Astrocyte (in vitro differentiated cells and primary cell): ENCODE measurements at regions not wholly inside any gene's neighbourhood (a gene's known extent, or its start where the extent isn't known, plus 50 kb on each side); places are given as distances from the start of the nearest gene placed in this dataset.

Source experiments
- DNase-seq: peaks from one replicate; pipeline ENCODE4 v3.0.0-alpha.2; 2010; ENCODE audit warnings: low read depth
- FAIRE-seq: peaks from 2 replicates; lab custom pipeline; 2011; peaks lifted over from hg19 to GRCh38; lab: Jason Lieb, UNC
- H2AFZ ChIP-seq: 2 replicates; pipeline ENCODE4 v1.6.0; 2012; ENCODE audit warnings: low read depth, low read length, inconsistent platforms
- H3K27ac ChIP-seq: 2 replicates; pipeline ENCODE4 v1.5.1; 2011; ENCODE audit warnings: low read depth, low read length, inconsistent platforms
- H3K27me3 ChIP-seq: 2 replicates; pipeline ENCODE4 v1.6.0; 2011; ENCODE audit warnings: low read length, inconsistent platforms; ENCODE audit not compliant: insufficient read depth
- H3K36me3 ChIP-seq: 2 replicates; pipeline ENCODE4 v1.5.1; 2011; ENCODE audit warnings: low read length, inconsistent platforms; ENCODE audit not compliant: insufficient read depth
- H3K4me1 ChIP-seq: 2 replicates; pipeline ENCODE4 v1.5.1; 2011; ENCODE audit warnings: low read length, inconsistent platforms; ENCODE audit not compliant: insufficient read depth
- H3K4me2 ChIP-seq: 2 replicates; pipeline ENCODE4 v1.6.0; 2012; ENCODE audit warnings: low read length, inconsistent platforms
- H3K4me3 ChIP-seq: 2 replicates; pipeline ENCODE4 v1.5.1; 2011; ENCODE audit warnings: low read depth, mild to moderate bottlenecking, low read length, inconsistent platforms; ENCODE audit not compliant: insufficient read depth
- H3K79me2 ChIP-seq: 2 replicates; pipeline ENCODE4 v1.6.0; 2012; ENCODE audit warnings: mild to moderate bottlenecking, low read length, inconsistent platforms; ENCODE audit not compliant: insufficient read depth
- H3K9ac ChIP-seq: 2 replicates; pipeline ENCODE4 v1.6.0; 2012; ENCODE audit warnings: mild to moderate bottlenecking, low read length, inconsistent platforms
- H3K9me3 ChIP-seq: 2 replicates; pipeline ENCODE4 v1.5.1; 2012; ENCODE audit warnings: low read depth, mild to moderate bottlenecking, low read length, inconsistent platforms; ENCODE audit not compliant: insufficient read depth
- H4K20me1 ChIP-seq: 2 replicates; pipeline ENCODE4 v1.6.0; 2012; ENCODE audit warnings: low read length, inconsistent platforms; ENCODE audit not compliant: insufficient read depth
- H3K27ac Mint-ChIP-seq: one replicate; pipeline ENCODE4 v1.8.0; 2021; ENCODE audit warnings: mild to moderate bottlenecking, mixed read lengths; ENCODE audit not compliant: unreplicated experiment
- H3K27me3 Mint-ChIP-seq: one replicate; pipeline ENCODE4 v1.8.0; 2021; ENCODE audit warnings: low read depth, mixed read lengths; ENCODE audit not compliant: unreplicated experiment
- H3K36me3 Mint-ChIP-seq: one replicate; pipeline ENCODE4 v1.8.0; 2021; ENCODE audit warnings: low read depth, mixed read lengths; ENCODE audit not compliant: unreplicated experiment
- H3K4me1 Mint-ChIP-seq: one replicate; pipeline ENCODE4 v1.8.0; 2021; ENCODE audit warnings: low read depth, mixed read lengths; ENCODE audit not compliant: unreplicated experiment
- H3K4me3 Mint-ChIP-seq: one replicate; pipeline ENCODE4 v1.8.0; 2021; ENCODE audit warnings: mild to moderate bottlenecking, moderate library complexity, mixed read lengths; ENCODE audit not compliant: unreplicated experiment
- H3K9me3 Mint-ChIP-seq: one replicate; pipeline ENCODE4 v1.8.0; 2021; ENCODE audit warnings: mild to moderate bottlenecking, mixed read lengths; ENCODE audit not compliant: unreplicated experiment
- CTCF ChIP-seq: IDR thresholded peaks from 2 replicates; pipeline ENCODE4 v1.5.1; 2011; ENCODE audit warnings: low read depth, mild to moderate bottlenecking, inconsistent platforms, low read length, moderate library complexity; ENCODE audit not compliant: insufficient read depth
- EZH2 ChIP-seq: IDR thresholded peaks from 2 replicates; pipeline ENCODE4 v1.6.1; 2012; ENCODE audit warnings: mild to moderate bottlenecking, low read length, inconsistent platforms; ENCODE audit not compliant: insufficient read depth

GRCh38 chr5:141742144-141742543, 60.1 kb upstream of the ARAP3 start:
- no peak overlapping the region for H3K27ac ChIP-seq
- H3K4me3 ChIP-seq, result no peak overlapping the region
- Mint-ChIP-seq H3K4me3 (no peak overlapping the region), H3K4me1 (peaks cover 3% of the 10 kb centered on the region), H3K9me3 (no peaks in the 10 kb centered on the region), H3K27ac (no peak overlapping the region), H3K36me3 (no peaks in the 10 kb centered on the region), H3K27me3 (peaks cover 64% of the 10 kb centered on the region)
- H3K79me2 ChIP-seq, result no peaks in the 10 kb centered on the region
- no peak overlapping the region for H3K9ac ChIP-seq
- no peak overlapping the region for H2AFZ ChIP-seq
- H3K36me3 ChIP-seq, result no peaks in the 10 kb centered on the region
- DNase-seq (no peak), FAIRE-seq (no peak)
- TF ChIP-seq CTCF (no peak), EZH2 (no peak)
- no peaks in the 10 kb centered on the region for H4K20me1 ChIP-seq
- H3K9me3 ChIP-seq, result no peaks in the 10 kb centered on the region
- peaks cover 11% of the 10 kb centered on the region for H3K27me3 ChIP-seq
- no peak overlapping the region for H3K4me2 ChIP-seq
- no peaks in the 10 kb centered on the region for H3K4me1 ChIP-seq

DNA sequence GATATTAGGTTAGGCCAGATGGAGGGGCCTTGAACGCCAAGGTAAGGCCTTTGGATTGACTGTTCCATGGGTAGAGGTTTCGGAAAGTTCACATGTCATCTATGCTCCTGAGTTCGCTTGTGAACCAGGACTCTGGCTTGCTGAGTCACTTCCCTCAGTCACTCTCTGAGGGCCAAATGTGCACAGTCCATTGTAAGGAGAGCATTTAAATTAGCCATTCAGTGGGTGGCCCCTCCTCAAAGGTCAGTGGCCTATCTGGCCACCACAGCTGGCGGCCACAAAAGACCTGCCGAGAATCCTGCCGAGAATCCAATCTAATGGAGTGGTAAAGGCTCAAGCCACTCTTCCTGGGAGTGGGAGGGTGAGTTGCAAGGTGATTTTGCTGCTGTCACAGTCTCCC, 58.9 kb upstream of the ARAP3 start:
- H3K27ac Mint-ChIP-seq, result no peak overlapping the region
- TF ChIP-seq EZH2 (no peak), CTCF (no peak)
- Histone ChIP-seq H3K4me2 (no peak overlapping the region), H3K79me2 (no peaks in the 10 kb centered on the region), H3K9me3 (no peaks in the 10 kb centered on the region), H3K27ac (no peak overlapping the region), H3K36me3 (no peaks in the 10 kb centered on the region), H3K4me3 (no peak overlapping the region), H3K9ac (no peak overlapping the region), H4K20me1 (no peaks in the 10 kb centered on the region), H3K4me1 (no peaks in the 10 kb centered on the region), H3K27me3 (peaks cover 16% of the 10 kb centered on the region), H2AFZ (no peak overlapping the region)
- H3K4me1 Mint-ChIP-seq, result peaks cover 3% of the 10 kb centered on the region
- no peaks in the 10 kb centered on the region for H3K9me3 Mint-ChIP-seq
- FAIRE-seq (no peak), DNase-seq (no peak)
- H3K36me3 Mint-ChIP-seq, result no peaks in the 10 kb centered on the region
- H3K4me3 Mint-ChIP-seq, result no peak overlapping the region
- peaks cover 68% of the 10 kb centered on the region for H3K27me3 Mint-ChIP-seq

DNA sequence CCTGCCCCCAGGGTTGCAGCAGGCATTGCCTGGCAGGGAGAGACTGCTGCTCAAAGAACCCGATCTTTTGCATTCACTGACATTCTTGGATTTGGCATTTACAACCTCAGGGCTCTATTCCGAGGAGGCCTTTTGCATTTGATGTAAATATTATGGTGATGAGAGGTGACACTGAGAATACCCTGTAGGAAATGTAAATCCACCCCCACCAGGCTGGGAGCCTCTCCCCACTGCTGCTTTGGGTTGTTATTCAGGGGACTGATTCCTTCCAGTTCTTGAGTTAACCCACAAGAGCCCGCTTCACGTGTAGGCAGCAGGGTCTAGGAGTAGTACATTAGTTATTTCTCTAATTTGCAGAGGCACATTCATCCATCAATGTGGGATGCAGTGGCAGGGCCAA, 55.5 kb upstream of the ARAP3 start:
- no peaks in the 10 kb centered on the region for H3K4me1 ChIP-seq
- H3K4me3 Mint-ChIP-seq, result no peak overlapping the region

More for the DNA sequence above, 55.5 kb upstream of the ARAP3 start:
- H3K27me3 ChIP-seq, result peaks cover 17% of the 10 kb centered on the region
- no peak overlapping the region for H3K27ac Mint-ChIP-seq
- FAIRE-seq (no peak), DNase-seq (no peak)
- no peak overlapping the region for H2AFZ ChIP-seq
- no peaks in the 10 kb centered on the region for H4K20me1 ChIP-seq
- no peak overlapping the region for H3K4me3 ChIP-seq
- H3K4me2 ChIP-seq, result no peak overlapping the region
- TF ChIP-seq CTCF, result no peak
- no peak for TF ChIP-seq EZH2
- H3K27me3 Mint-ChIP-seq, result peaks cover 69% of the 10 kb centered on the region
- no peak overlapping the region for H3K9ac ChIP-seq
- no peaks in the 10 kb centered on the region for H3K79me2 ChIP-seq
- no peak overlapping the region for H3K27ac ChIP-seq
- H3K9me3 Mint-ChIP-seq, result no peaks in the 10 kb centered on the region
- no peaks in the 10 kb centered on the region for H3K36me3 ChIP-seq
- H3K36me3 Mint-ChIP-seq, result no peaks in the 10 kb centered on the region
- H3K4me1 Mint-ChIP-seq, result peaks cover 3% of the 10 kb centered on the region
- no peaks in the 10 kb centered on the region for H3K9me3 ChIP-seq
